SK-N-MC (cell line): ENCODE measurements at regions not wholly inside any gene's neighbourhood (a gene's known extent, or its start where the extent isn't known, plus 50 kb on each side); places are given as distances from the start of the nearest gene placed in this dataset.

ENCODE experiments used
- EZH2 ChIP-seq: fragments of 200-600 bp; sonication (generic); IDR thresholded peaks from one replicate; pipeline ENCODE4 v1.6.1; 2017; ENCODE audit warnings: antibody characterized with exemption
- POLR2AphosphoS5 ChIP-seq: IDR thresholded peaks from 2 replicates; pipeline ENCODE4 v1.6.1; 2012; ENCODE audit warnings: mild to moderate bottlenecking, low read depth, low read length, borderline replicate concordance

- TF ChIP-seq EZH2 (no peak), POLR2AphosphoS5 (no peak)
Observed at GRCh38 chr13:80038371-80038770, 302.6 kb downstream of the SPRY2 start.
